ENCODE measurements at regions not wholly inside any gene's neighbourhood (a gene's known extent, or its start where the extent isn't known, plus 50 kb on each side); places are given as distances from the start of the nearest gene placed in this dataset.

GRCh38 chr13:34521171-34521570, 420.9 kb upstream of the NBEA start:
- TF ChIP-seq POLR2A (IDR thresholded peaks at IDR 0.05; ENCODE audit: low read length) (no peak), GATA1 (IDR thresholded peaks at IDR 0.05; ENCODE audit: low read depth, low read length) (no peak)

Measured in erythroblast (primary cell).